ENCODE measurements at regions not wholly inside any gene's neighbourhood (a gene's known extent, or its start where the extent isn't known, plus 50 kb on each side); places are given as distances from the start of the nearest gene placed in this dataset.

GRCh38 chr9:7859701-7860334 lies 60.2 kb upstream of the DMAC1 start:
- DNase-seq, result no peak

- DNase-seq, result no peak
These were observed 58.6 kb upstream of the DMAC1 start for GRCh38 chr9:7858166-7858565.

DNA sequence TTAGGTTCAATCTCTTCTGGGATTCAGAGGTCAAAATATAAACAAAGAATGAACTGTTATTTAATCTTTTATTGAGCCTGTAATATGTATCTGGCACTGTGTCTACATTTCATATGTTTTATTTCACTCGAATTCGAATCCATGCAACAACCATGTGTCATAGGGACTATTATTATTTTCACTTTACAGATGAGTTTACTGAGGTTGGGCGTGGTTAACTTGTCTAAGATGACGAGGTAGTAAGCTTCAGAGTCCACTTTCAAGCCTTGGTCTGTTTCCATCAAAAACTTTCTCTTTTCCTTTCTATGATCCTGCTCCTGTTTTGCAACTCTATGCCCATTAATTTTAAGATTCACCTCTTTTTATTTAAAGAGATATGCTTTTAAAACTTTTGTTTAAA lies 55.2 kb upstream of the DMAC1 start:
- no peak for DNase-seq

Data from NCI-H2029 treated with DMSO at 0.1 percent for 48 hours (cell line).